GM18867 (cell line): ENCODE measurements at regions not wholly inside any gene's neighbourhood (a gene's known extent, or its start where the extent isn't known, plus 50 kb on each side); places are given as distances from the start of the nearest gene placed in this dataset.

Experiments used
- ATAC-seq: cut with Tn5 transposase; IDR thresholded peaks from one replicate; pipeline ENCODE4 v1.9.1; 2021; ENCODE audit warnings: mild to moderate bottlenecking, moderate library complexity; ENCODE audit not compliant: unreplicated experiment

DNA sequence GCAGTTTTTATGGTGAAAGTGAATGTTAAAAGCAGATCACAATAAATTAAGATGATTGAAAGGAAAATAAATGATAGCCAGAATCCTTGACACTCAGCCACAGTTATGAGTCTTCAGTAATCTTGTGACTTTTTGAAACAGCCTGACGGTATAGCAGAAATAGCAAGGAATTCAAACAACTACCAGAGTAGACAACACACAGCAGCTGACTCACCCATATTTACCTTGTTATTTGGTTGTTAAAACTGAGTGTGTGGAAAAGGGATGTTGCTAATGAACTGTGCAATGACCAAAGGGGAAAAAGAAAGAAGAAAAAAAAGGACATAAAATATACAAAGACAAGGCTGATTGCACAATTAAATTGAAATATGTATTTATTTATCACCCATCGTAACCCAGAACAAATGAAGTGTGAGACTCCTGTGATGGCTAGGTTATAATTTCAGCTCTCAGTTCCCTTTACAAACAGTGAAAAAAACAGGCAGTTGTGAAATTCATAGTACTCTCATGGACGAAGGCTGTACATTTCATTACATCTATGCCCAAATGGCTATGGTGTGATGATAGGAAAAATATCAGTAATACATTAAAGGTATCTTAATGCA is 1023.0 kb upstream of the SORCS1 start:
- ATAC-seq = no peak

DNA sequence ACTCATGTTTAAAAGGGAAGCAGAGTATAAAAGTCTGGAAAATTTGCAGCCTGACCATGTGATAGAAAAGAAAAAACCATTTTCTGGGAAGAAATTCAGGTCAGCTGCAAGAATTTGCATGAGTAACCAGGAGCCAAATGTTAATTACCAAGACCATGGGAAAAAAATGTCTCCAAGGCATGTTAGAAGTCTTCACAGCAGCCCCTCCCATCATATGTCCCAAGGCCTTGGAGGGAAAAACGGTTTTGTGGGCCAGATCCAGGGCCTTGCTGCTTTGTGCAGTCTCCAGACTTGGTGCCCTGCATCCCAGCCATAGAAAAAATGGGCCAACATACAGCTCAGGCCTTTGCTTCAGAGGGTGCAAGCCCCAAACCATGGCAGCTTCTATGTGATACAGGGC is 1019.6 kb upstream of the SORCS1 start:
- no peak for ATAC-seq

DNA sequence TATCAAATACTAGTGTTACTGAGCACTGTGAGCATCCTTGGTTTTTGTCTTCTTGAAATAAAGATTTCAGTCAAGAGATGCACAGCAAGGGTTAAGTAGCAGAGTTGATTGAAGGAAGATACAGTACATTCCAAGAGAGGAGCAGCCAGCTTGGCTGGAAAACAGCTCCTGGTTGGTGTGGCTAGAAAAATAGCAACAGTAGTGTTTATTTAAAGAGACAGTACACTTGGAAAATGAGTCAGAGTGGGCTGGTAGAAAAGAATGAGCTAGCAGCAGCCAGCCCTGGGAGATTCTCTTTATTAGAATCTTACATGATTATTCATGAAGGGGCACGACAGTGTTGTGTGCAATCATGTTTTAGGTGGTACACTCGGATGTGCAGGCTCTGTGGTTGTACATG is 1016.4 kb upstream of the SORCS1 start:
- no peak for ATAC-seq

DNA sequence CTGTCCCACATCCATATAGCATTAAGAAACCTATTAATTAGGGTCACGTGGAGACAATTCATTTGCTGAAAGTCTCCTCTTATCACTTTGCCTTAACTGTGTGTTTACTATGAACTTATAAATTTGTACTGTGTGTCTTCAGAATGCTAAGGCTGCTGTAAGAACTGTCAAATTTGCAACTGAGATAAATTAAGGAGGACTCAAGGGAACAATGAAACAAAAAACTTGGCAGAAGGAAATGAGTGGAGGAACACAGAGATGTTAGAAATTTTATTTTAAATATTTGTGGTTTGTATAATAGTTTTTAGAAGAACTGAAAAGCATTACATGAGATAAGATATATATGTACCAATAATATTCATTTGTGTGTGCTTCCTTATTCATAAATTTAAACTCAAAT is 1005.3 kb upstream of the SORCS1 start:
- ATAC-seq = no peak

DNA sequence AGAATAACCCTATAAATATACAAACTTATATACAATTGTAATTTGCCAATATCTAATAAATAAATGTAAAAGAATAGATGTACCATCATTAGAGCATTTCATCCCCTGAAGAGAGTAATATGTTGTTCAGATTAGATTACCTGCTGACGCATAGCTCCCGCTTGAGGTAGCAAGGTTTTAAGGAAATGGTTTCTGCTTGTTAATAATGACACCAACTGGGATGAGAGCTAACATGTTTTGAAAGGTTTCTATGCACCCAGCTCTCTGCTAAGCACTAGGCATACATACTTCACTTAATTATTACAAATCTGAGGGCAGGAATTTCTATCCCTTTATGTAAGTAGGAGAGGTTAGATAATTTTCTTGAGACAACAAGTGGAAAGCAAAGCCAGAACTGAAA is 1003.3 kb upstream of the SORCS1 start:
- no peak for ATAC-seq

DNA sequence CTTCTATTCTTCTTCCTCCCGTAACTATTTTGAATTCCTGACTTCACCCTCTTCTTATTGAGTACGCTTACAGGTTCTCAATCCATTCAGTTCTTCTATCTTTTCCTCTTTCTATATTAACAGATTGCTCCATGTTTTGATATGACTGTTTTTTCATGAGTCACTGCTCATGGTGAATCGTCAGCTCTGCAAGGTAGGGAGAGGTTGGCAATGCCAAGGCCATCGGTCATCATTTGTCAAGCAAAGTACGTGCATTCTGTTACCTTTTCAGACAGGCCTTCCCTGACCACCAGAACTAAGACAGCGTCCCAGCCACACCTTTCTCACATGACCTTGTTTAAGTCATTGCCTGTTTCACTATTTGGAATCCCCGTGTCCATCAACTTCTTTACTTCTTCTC is 1001.9 kb upstream of the SORCS1 start:
- no peak for ATAC-seq

DNA sequence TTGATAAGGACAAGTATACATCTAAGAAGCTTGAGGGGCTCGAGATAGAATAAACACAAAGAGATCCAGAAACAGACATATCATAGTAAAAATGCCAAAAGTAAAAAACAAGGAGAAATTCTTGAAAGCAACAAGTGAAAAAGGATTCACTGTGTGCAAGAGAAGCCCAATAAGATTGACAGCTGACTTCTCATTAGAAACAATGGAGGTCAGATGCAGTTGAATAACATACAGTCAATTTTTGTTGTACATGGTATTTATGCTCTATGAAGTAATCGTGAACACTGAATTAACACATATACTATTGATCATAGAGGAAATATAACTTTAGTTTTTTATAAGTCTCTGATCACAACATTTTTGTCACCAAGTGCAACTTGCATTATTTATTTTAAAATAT is 982.8 kb upstream of the SORCS1 start:
- ATAC-seq = no peak

DNA sequence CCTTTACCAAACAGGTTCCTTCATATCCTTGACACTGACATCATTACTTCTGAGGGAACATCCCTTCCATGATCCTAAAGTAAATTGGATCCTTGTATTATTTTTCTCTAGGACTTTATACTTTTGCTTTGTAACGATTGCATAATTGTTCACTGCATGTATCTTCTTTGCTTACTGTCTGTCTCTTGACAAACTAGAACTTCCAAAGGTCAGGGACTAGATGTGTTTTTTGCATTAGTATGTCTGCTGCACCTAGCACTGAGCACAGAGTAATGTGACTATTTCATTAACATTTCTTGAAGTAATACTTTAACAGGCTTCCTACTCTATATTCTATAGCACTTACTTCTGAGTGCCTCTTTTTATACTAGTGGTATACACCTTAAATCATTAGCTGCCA is 976.6 kb upstream of the SORCS1 start:
- ATAC-seq = no peak

DNA sequence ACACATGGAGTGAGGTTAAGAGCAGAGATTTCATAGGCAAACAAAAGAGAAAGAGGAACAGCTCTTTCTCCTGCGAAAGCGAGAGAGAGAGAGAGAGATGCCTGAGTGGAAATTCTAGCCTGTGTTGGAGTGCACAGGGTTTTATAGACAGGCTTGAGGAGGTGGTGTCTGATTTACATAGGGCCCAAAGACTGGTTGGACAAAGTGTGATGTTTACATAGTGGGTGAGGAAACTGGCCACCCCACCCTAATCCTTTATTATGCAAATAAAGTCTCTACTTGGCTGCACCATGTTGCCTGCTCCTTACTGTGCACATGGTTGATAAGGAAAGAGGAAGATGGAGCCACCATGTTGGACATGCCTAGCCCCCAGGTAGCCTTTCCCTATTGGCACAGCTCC is 967.8 kb upstream of the SORCS1 start:
- ATAC-seq = no peak

DNA sequence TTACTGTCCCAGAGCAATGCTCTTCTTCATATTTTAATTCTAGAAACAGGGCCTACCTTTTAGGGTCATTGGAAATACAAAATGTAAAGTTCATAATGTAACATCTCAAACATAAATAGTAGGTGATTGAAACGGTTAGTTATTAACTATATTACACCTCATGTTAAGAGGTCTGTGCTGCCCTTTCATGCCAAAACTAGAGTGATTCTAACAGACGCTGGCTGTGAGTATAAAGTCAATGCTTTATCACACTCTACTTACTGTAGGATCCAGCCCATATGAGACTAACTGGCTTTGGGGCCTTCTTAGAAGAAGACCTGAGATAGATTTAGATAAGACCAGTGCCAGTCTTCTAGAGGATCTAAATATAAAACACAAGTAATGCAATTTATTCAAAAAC is 966.1 kb upstream of the SORCS1 start:
- peak; percentile 52 for ATAC-seq

DNA sequence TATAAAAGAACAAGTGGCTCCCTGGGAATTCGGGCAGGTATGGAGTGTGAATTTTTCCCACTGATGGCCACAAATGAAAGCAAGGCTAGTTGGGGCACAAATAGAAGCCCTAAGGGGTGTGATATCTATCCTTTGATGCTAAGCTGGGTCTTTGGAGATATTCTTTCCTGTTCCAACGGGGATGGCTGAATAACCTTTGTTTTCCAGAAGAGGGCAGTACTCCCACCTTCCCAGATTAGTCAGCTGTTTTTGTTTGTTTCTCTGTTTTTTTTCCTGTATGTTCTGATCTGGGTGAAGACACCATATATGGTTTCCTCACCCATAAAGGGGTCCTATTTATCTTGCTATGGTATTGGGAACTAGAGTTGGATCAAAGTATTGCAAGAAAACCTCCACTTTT is 947.7 kb upstream of the SORCS1 start:
- ATAC-seq = no peak

DNA sequence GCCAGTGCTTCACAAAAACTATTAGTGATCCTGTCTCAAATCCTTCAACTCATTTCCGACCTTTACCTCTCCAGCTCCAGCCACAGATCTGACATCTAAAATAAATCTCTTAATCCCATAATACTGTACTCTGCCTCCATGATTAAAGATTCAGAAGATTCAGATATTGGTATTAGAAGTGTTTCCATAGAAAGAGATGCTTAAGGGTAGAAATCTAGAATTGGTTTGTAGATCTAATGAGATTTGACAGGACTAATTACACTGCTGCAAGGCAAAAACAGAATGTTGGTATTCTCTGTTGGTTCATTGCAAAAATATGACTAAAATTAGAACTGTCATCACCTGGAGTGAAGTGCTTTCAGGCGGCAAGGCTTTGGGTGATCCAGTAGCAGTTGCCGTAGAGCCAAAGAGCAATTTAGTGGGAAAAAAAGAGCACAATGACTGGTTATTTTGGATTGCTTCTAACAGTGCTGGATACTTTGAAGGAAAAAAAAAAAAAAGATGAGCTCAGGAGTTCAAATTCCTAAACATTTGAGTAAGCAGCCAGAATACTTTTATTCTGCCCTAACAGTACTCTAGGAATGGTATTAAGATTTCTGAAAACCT is 940.1 kb upstream of the SORCS1 start:
- ATAC-seq = no peak

DNA sequence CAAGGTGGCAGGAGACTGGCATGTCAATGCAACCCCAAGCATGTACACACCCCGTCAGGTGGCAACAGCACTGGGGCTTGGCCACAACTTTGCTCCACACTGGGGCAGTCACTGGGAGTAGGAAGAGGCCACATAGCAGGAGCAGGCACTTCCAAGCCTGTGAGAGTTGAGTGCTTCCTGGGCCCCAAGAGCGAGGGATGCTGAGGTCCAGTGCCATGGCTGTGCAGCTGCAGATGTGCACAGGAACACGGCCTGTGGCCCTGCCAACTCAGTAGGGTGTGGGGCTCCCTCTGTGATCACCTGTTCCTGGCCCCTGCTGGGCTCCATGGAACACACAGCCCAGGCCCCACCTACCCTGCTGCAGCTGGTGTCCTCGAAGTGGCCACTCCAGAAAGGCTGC is 932.8 kb upstream of the SORCS1 start:
- ATAC-seq = no peak

DNA sequence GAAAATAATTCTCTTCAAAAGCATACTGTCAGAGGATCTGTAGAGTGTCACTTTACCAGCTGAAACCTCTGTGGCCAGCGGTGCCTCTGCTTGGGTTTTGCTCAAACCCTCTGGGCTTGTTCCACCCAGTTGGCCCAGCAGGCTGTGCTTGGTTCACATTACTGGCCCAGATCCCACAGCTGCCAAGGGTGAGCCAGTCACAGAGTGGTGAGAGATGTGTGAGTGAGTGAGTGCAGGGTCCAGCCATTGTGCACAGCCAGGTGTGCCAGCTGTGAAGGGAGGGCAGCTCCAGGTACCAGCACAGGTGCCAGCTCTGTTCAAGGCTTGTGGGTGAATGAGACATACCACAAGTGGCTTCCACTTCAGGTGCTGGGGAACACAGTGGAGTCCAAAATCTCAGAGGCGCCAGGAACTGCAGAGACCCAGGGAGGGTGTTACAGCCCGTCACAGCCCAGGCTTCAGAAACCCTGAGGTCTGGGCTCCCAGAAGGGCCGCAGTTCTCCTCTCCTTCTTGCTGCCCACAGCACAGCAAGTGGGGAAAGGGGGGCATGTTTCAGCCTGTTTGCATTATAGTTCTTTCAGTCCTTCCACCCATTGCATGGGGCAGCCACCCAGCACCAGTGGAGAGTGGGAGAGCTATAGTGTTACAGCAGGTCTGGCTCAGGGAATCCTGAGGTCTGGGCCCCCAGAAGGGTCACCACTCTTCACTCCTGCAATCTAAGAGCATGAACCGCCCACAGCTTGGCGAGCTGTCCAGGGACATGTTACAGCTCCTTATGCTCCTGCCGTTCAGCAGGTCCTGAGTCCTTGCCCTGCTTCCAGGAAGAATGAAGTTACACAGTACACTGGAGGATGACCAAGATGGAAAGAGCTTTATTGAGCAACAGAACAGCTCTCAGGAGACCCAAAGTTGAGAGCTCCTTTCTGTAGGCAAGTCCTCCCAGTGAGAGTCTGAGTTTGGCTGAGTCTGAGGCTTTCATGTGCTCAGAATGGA is 931.7 kb upstream of the SORCS1 start:
- no peak for ATAC-seq

DNA sequence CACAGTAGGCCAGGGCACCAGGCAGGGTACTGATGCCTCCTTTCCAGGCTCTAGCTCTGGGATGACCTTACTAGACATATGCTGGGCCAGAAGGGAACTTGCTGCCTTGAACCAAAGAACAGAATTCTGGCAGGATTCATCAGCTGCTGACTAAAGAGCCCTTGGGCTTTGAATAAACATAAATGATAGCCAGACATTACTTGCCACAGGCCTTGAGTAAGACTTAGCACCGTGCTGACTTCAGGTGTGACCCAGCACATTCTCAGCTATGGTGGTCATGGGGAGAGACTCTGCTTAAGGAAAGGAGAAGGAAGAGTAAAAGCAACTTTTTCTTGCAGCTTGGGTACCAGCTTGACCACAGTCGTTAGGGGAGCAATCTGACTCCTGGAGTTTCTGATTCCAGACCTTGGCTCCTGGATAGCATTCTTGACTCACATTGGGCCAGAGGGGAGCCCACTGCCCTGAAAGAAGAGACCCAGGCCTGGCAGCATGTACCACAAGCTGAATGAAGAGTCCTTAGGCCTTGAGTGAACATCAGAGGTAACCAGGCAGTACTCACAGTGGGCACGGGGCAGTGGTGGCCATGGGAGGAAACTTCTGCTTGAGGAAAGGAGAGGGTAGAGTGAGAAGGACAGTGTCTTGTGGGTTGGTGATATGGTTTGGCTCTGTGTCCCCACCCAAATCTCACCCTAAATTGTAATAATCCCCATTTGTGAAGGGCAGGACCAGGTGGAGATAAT is 926.1 kb upstream of the SORCS1 start:
- ATAC-seq = no peak

DNA sequence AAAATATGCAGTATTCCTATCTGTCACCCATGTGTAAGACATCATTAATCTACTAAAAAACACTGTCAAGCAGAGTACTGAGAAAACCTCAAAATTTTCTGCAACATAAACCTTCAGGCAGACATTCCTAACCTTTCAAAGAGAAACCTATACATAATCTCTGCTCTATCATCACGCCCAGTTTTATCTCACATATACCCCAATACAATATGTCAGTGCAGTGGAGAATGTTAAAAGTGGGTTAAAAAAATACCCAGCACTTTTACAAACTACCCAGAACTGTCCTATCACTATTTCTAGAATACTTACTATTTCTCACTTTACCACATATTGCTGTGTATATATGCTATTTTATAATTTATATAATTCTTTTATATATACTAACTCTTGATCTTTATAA is 922.0 kb upstream of the SORCS1 start:
- ATAC-seq = no peak

DNA sequence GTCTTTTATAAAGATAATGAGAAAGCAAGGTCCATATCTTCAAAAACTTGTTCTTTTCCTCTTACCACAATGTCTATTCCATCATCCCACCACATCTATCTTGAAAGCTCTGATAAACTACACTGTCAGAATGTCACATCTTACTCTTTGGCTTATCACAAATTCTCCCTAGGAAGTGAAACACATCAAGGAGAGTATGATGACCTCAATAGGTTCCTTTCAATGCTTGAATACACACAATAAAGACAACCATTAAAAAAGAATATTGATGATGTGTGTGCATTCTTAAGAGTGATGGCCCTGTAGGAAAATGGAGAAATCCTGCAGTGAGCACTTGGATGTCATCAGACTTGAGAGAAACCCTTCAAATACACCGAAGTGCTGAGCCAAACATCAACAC is 918.1 kb upstream of the SORCS1 start:
- ATAC-seq = no peak

DNA sequence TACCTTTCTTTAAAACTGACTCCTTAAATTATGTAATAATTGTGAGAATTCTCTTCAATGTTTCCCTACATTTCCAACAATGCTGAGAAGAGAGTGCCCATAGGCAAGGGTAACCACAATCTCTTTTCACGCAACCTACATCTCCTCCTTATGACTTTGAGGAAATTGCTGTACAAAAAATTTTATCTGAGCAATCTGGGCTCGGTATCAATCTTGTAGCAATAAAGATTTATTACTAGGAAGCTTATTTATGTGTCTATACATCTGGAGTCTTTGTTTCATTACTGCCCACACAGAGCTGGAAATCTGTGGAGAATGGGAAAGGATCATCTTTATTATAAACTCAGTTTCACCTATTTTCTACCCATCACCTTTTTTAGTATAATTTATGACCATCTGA is 913.8 kb upstream of the SORCS1 start:
- ATAC-seq = no peak

DNA sequence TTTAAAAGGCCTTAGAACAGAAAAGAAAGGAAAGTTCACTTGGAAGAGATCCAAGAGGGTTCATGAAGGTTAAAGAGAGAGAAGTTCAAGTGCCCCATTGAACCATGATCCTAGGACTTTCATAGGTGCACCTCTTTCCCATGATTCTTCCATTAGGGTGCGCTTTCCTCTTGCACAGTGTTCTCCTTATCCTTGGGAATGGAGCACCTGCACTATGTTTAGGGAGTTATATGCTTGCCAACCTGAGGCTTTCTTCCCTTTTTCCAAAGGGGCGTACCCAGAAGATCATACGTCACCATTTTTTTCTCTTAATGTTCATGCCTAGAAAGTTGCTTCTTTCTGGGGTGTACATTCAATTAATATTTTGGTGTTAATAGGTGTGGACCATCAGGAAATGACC is 908.0 kb upstream of the SORCS1 start:
- ATAC-seq = no peak

DNA sequence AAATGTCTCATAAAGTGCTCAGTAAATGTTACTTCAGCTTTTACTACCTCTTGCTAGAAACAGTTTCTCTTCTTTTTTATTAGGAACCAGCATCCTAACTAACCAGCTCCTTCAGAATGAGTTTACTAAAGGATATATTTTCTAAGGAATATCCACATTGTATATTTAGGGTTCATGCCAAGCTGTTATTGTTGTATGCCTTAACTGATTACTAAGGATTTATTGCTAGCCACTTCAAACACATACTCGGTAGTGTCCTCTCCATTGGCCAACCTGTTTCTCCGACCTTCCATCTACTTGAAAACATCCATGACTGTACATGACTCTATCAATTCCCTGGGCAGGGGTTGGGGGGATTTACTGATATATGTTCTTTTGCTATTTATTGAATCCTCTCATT is 906.3 kb upstream of the SORCS1 start:
- ATAC-seq = no peak

DNA sequence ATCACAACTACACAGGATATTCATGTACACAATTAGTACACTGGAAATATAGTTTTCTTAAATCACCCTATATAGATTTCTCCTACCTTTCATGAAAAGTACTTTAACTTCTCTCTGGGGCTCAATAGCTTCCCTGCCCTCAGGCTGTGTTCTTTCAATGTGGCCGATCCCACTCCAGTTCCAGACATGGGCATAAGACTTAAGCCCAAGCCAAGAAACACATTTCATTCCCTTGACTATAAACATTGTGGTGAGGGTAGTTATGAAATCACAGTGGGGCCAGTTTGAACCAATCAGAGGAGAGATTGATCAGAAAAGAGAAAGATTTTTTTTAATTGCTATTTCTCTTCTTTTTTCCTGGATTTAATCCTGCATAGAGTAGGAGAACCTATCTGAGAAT is 904.6 kb upstream of the SORCS1 start:
- ATAC-seq = no peak
